ENCODE measurements at regions not wholly inside any gene's neighbourhood (a gene's known extent, or its start where the extent isn't known, plus 50 kb on each side); places are given as distances from the start of the nearest gene placed in this dataset.

DNA sequence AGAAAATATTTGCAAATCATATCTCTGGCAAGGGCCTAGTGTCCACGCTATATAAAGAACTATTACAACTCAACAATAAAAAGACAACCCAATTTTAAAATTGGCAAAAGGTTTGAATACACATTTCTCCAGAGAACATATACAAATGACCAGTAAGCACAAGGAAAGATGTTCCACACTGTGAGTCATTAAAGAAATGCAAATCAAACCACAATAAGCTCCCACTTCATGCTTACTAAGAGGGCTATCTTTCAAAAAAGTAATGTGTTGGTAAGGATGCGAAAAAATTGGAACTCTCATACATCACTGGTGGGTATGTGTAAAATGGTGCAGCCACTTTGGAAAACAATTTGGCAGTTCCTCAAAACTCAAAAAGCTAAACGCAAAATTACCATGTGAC lies 884.0 kb upstream of the INTU start:
- Mint-ChIP-seq H3K4me1 (0 out of 2 replicates have a peak, but pooled peaks cover 2% of the 10 kb centered on the region), H3K36me3 (peaks cover 6% of the 10 kb centered on the region; the same call in 1 of the 2 replicates), H3K27me3 (ENCODE audit: low read depth) (no peaks in the 10 kb centered on the region), H3K9me3 (peaks cover 27% of the 10 kb centered on the region), H3K4me3 (no peak overlapping the region), H3K27ac (no peak overlapping the region)
- no peak for TF ChIP-seq SMAD4 (CRISPR knock-in tag; IDR thresholded peaks at IDR 0.05)
- TF ChIP-seq, protein P1, sequence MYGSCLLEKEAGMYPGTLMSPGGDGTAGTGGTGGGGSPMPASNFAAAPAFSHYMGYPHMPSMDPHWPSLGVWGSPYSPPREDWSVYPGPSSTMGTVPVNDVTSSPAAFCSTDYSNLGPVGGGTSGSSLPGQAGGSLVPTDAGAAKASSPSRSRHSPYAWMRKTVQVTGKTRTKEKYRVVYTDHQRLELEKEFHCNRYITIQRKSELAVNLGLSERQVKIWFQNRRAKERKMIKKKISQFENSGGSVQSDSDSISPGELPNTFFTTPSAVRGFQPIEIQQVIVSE (CRISPR knock-in tag; IDR thresholded peaks at IDR 0.05; ENCODE audit: borderline replicate concordance) = no peak
- no peak for TF ChIP-seq ZNF317 (CRISPR knock-in tag; IDR thresholded peaks at IDR 0.05; ENCODE audit: borderline replicate concordance, low read depth)
- TF ChIP-seq E2F5 (CRISPR knock-in tag; IDR thresholded peaks at IDR 0.05) = no peak
- no peak for TF ChIP-seq ZNF396 (CRISPR knock-in tag; IDR thresholded peaks at IDR 0.05; ENCODE audit: borderline replicate concordance)
- TF ChIP-seq NR3C1 (CRISPR knock-in tag; conservative IDR thresholded peaks at IDR 0.05; ENCODE audit: low read depth) = no peak
- TF ChIP-seq, protein P2, sequence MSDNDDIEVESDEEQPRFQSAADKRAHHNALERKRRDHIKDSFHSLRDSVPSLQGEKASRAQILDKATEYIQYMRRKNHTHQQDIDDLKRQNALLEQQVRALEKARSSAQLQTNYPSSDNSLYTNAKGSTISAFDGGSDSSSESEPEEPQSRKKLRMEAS (CRISPR knock-in tag; IDR thresholded peaks at IDR 0.05) = no peak
- TF ChIP-seq ZNF532 (CRISPR knock-in tag; IDR thresholded peaks at IDR 0.05; ENCODE audit: borderline replicate concordance) = no peak
- no peak for TF ChIP-seq ATF2 (CRISPR knock-in tag; IDR thresholded peaks at IDR 0.05; ENCODE audit: borderline replicate concordance, low read depth)
- no peak for TF ChIP-seq ZBTB21 (CRISPR knock-in tag; IDR thresholded peaks at IDR 0.05; ENCODE audit: borderline replicate concordance)
- no peak for TF ChIP-seq MYBL2 (CRISPR knock-in tag; IDR thresholded peaks at IDR 0.05)
- TF ChIP-seq TP53 (CRISPR knock-in tag; IDR thresholded peaks at IDR 0.05) = no peak
- no peak for TF ChIP-seq ZMAT4 (CRISPR knock-in tag; IDR thresholded peaks at IDR 0.05)
- no peak for TF ChIP-seq EMX1 (CRISPR knock-in tag; IDR thresholded peaks at IDR 0.05)
- TF ChIP-seq, protein P3, sequence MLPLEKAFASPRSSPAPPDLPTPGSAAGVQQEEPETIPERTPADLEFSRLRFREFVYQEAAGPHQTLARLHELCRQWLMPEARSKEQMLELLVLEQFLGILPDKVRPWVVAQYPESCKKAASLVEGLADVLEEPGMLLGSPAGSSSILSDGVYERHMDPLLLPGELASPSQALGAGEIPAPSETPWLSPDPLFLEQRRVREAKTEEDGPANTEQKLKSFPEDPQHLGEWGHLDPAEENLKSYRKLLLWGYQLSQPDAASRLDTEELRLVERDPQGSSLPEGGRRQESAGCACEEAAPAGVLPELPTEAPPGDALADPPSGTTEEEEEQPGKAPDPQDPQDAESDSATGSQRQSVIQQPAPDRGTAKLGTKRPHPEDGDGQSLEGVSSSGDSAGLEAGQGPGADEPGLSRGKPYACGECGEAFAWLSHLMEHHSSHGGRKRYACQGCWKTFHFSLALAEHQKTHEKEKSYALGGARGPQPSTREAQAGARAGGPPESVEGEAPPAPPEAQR (CRISPR knock-in tag; IDR thresholded peaks at IDR 0.05) = no peak
- ATAC-seq (no peak), DNase-seq (ENCODE audit: low spot score) (no peak)
- CTCF ChIA-PET = no interaction called here
- POLR2A ChIA-PET = no interaction called here

- ChIA-PET CTCF (no interaction called here), POLR2A (no interaction called here)
- Mint-ChIP-seq H3K4me1 (0 out of 2 replicates have a peak, but pooled peaks cover 2% of the 10 kb centered on the region), H3K27me3 (ENCODE audit: low read depth) (no peaks in the 10 kb centered on the region), H3K9me3 (peaks cover 19% of the 10 kb centered on the region), H3K27ac (no peak overlapping the region), H3K4me3 (no peak overlapping the region), H3K36me3 (peaks cover 6% of the 10 kb centered on the region; the same call in 1 of the 2 replicates)
- DNase-seq (ENCODE audit: low spot score) = no peak
- no peak for ATAC-seq
- TF ChIP-seq, protein P4, sequence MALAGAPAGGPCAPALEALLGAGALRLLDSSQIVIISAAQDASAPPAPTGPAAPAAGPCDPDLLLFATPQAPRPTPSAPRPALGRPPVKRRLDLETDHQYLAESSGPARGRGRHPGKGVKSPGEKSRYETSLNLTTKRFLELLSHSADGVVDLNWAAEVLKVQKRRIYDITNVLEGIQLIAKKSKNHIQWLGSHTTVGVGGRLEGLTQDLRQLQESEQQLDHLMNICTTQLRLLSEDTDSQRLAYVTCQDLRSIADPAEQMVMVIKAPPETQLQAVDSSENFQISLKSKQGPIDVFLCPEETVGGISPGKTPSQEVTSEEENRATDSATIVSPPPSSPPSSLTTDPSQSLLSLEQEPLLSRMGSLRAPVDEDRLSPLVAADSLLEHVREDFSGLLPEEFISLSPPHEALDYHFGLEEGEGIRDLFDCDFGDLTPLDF (CRISPR knock-in tag; IDR thresholded peaks at IDR 0.05) = no peak
- no peak for TF ChIP-seq ETV6 (CRISPR knock-in tag; IDR thresholded peaks at IDR 0.05)
- no peak for TF ChIP-seq NFE2L1 (CRISPR knock-in tag; IDR thresholded peaks at IDR 0.05)
- no peak for TF ChIP-seq E2F4 (CRISPR knock-in tag; IDR thresholded peaks at IDR 0.05; ENCODE audit: borderline replicate concordance, low read depth)
- TF ChIP-seq AR (CRISPR knock-in tag; IDR thresholded peaks at IDR 0.05) = no peak
- TF ChIP-seq JAZF1 (CRISPR knock-in tag; IDR thresholded peaks at IDR 0.05) = no peak
Measured at GRCh38 chr4:126750723-126751122, 882.0 kb upstream of the INTU start.
